A673 (cell line): ENCODE measurements at regions not wholly inside any gene's neighbourhood (a gene's known extent, or its start where the extent isn't known, plus 50 kb on each side); places are given as distances from the start of the nearest gene placed in this dataset.

ENCODE experiments used
- EZH2 ChIP-seq: fragments of 200-600 bp; sonication (generic); IDR thresholded peaks from 2 replicates; pipeline ENCODE4 v1.6.1; 2017; ENCODE audit warnings: borderline replicate concordance, low read depth, mild to moderate bottlenecking, mixed read lengths, antibody characterized with exemption, low read length; ENCODE audit not compliant: poor library complexity, severe bottlenecking
- TF ChIP-seq, protein P1 (sequence below): fragments of 300-800, 200-600 bp; sonication (generic); conservative IDR thresholded peaks from 2 replicates; pipeline ENCODE4 v1.5.1; 2017; ENCODE audit warnings: low read depth, mild to moderate bottlenecking, antibody characterized with exemption, low read length, moderate library complexity, mixed read lengths

GRCh38 chrX:125791787-125792186 is 374.3 kb downstream of the DCAF12L2 start:
- TF ChIP-seq, protein P1, sequence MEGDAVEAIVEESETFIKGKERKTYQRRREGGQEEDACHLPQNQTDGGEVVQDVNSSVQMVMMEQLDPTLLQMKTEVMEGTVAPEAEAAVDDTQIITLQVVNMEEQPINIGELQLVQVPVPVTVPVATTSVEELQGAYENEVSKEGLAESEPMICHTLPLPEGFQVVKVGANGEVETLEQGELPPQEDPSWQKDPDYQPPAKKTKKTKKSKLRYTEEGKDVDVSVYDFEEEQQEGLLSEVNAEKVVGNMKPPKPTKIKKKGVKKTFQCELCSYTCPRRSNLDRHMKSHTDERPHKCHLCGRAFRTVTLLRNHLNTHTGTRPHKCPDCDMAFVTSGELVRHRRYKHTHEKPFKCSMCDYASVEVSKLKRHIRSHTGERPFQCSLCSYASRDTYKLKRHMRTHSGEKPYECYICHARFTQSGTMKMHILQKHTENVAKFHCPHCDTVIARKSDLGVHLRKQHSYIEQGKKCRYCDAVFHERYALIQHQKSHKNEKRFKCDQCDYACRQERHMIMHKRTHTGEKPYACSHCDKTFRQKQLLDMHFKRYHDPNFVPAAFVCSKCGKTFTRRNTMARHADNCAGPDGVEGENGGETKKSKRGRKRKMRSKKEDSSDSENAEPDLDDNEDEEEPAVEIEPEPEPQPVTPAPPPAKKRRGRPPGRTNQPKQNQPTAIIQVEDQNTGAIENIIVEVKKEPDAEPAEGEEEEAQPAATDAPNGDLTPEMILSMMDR = no peak
- no peak for TF ChIP-seq EZH2
